ENCODE measurements at regions not wholly inside any gene's neighbourhood (a gene's known extent, or its start where the extent isn't known, plus 50 kb on each side); places are given as distances from the start of the nearest gene placed in this dataset.

GRCh38 chr9:99663297-99663696 lies 158.4 kb upstream of the NR4A3 start (continued):
- TF ChIP-seq, protein P1, sequence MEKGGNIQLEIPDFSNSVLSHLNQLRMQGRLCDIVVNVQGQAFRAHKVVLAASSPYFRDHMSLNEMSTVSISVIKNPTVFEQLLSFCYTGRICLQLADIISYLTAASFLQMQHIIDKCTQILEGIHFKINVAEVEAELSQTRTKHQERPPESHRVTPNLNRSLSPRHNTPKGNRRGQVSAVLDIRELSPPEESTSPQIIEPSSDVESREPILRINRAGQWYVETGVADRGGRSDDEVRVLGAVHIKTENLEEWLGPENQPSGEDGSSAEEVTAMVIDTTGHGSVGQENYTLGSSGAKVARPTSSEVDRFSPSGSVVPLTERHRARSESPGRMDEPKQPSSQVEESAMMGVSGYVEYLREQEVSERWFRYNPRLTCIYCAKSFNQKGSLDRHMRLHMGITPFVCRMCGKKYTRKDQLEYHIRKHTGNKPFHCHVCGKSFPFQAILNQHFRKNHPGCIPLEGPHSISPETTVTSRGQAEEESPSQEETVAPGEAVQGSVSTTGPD (CRISPR knock-in tag; IDR thresholded peaks at IDR 0.05) = no peak
- TF ChIP-seq MBD4 (IDR thresholded peaks at IDR 0.05; ENCODE audit: borderline replicate concordance, low read length) = no peak
- no peak for TF ChIP-seq RNF219 (CRISPR knock-in tag; IDR thresholded peaks at IDR 0.05)
- TF ChIP-seq GLMP (CRISPR knock-in tag; IDR thresholded peaks at IDR 0.05; ENCODE audit: borderline replicate concordance) = no peak

- BruUV-seq (replicated peaks) = no TSS peak
- POLR2A ChIA-PET = no interaction called here
- H3K9me3 ChIP-seq (ENCODE audit: low read length) = no peaks in the 10 kb centered on the region
- no peak overlapping the region for H3K9ac ChIP-seq (ENCODE audit: insufficient read depth, low read depth, low read length)
- H3K27ac ChIP-seq (ENCODE audit: extremely low read length, insufficient read depth, low read length) = no peak overlapping the region
- FAIRE-seq (no peak), DNase-seq (ENCODE audit: low spot score) (no peak), ATAC-seq (no peak)
- H3K36me3 ChIP-seq (replicated peaks in 1 of 2; ENCODE audit: control insufficient read depth in 1 of 2, insufficient read depth in 2 of 2, low read length in 2 of 2) = no peaks in the 10 kb centered on the region
- no peaks in the 10 kb centered on the region for H4K20me1 ChIP-seq (ENCODE audit: insufficient read depth, low read length)
- peaks cover 10% of the 10 kb centered on the region for H3K4me1 ChIP-seq (ENCODE audit: insufficient read depth, low read length)
- in situ Hi-C loops (cut with HindIII; ENCODE audit: extremely low pct_ligation_motif_present, low pct_unique_long_range_greater_than_20kb) (no loop called here), intact Hi-C loops (cut with micrococcal nuclease; ENCODE audit: unreplicated experiment) (no loop called here)
- no peak overlapping the region for H2AFZ ChIP-seq (ENCODE audit: low read length)
- WGBS (ENCODE audit: low lambda C conversion rate) = 35% methylated on average over 1 of the region's 1 CpG
- H3K4me2 ChIP-seq (ENCODE audit: low read depth, low read length) = no peak overlapping the region
- H3K79me2 ChIP-seq (ENCODE audit: insufficient read depth, low read length) = no peaks in the 10 kb centered on the region
- no peak overlapping the region for H3K4me3 ChIP-seq (replicated peaks in 1 of 3; ENCODE audit: insufficient read depth in 1 of 3, low read depth in 2 of 3, low read length in 3 of 3)
- CTCF ChIA-PET (ENCODE audit: low intra/inter-chr PET ratio, low total read pairs) = no interaction called here
- no peaks in the 10 kb centered on the region for H3K27me3 ChIP-seq (ENCODE audit: control insufficient read depth in 1 of 2, insufficient read depth in 2 of 2, low read length in 2 of 2)
- TF ChIP-seq ZFP91 (CRISPR knock-in tag; IDR thresholded peaks at IDR 0.05; ENCODE audit: borderline replicate concordance) (no peak), ZSCAN9 (CRISPR knock-in tag; IDR thresholded peaks at IDR 0.05; ENCODE audit: borderline replicate concordance) (no peak), ZNF550 (CRISPR knock-in tag; IDR thresholded peaks at IDR 0.05; ENCODE audit: borderline replicate concordance) (no peak), SRF (IDR thresholded peaks at IDR 0.05; ENCODE audit: low read depth, low read length) (no peak), ZFP37 (CRISPR knock-in tag; IDR thresholded peaks at IDR 0.05; ENCODE audit: borderline replicate concordance) (no peak), RNF219 (CRISPR knock-in tag; IDR thresholded peaks at IDR 0.05) (no peak), SNAI1 (CRISPR knock-in tag; IDR thresholded peaks at IDR 0.05; ENCODE audit: borderline replicate concordance) (no peak), NR2F6 (IDR thresholded peaks at IDR 0.05) (no peak), NR2F6 (CRISPR knock-in tag; IDR thresholded peaks at IDR 0.05) (no peak)
- TF ChIP-seq, protein P2, sequence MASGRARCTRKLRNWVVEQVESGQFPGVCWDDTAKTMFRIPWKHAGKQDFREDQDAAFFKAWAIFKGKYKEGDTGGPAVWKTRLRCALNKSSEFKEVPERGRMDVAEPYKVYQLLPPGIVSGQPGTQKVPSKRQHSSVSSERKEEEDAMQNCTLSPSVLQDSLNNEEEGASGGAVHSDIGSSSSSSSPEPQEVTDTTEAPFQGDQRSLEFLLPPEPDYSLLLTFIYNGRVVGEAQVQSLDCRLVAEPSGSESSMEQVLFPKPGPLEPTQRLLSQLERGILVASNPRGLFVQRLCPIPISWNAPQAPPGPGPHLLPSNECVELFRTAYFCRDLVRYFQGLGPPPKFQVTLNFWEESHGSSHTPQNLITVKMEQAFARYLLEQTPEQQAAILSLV (CRISPR knock-in tag; IDR thresholded peaks at IDR 0.05; ENCODE audit: borderline replicate concordance) = no peak
Measured at GRCh38 chr9:99663856-99664255, 157.8 kb upstream of the NR4A3 start.
